Fibroblast of villous mesenchyme (primary cell): ENCODE measurements at regions not wholly inside any gene's neighbourhood (a gene's known extent, or its start where the extent isn't known, plus 50 kb on each side); places are given as distances from the start of the nearest gene placed in this dataset.
"Not testable (repeated sequence)": the region's sequence is repeated elsewhere in the genome, so short reads cannot be mapped to it uniquely, and the experiment has no call there.

Experiments used
- DNase-seq: peaks from one replicate; pipeline ENCODE4 v3.0.0-alpha.2; 2010; ENCODE audit warnings: low read depth
- H3K4me3 ChIP-seq: 2 replicates; pipeline ENCODE4 v1.5.1; 2011; ENCODE audit warnings: low read depth, mild to moderate bottlenecking, low read length
- TF ChIP-seq, protein P1 (sequence below): IDR thresholded peaks from 2 replicates; pipeline ENCODE4 v1.5.1; 2012; ENCODE audit warnings: low read depth, mild to moderate bottlenecking, low read length; ENCODE audit not compliant: insufficient read depth

DNA sequence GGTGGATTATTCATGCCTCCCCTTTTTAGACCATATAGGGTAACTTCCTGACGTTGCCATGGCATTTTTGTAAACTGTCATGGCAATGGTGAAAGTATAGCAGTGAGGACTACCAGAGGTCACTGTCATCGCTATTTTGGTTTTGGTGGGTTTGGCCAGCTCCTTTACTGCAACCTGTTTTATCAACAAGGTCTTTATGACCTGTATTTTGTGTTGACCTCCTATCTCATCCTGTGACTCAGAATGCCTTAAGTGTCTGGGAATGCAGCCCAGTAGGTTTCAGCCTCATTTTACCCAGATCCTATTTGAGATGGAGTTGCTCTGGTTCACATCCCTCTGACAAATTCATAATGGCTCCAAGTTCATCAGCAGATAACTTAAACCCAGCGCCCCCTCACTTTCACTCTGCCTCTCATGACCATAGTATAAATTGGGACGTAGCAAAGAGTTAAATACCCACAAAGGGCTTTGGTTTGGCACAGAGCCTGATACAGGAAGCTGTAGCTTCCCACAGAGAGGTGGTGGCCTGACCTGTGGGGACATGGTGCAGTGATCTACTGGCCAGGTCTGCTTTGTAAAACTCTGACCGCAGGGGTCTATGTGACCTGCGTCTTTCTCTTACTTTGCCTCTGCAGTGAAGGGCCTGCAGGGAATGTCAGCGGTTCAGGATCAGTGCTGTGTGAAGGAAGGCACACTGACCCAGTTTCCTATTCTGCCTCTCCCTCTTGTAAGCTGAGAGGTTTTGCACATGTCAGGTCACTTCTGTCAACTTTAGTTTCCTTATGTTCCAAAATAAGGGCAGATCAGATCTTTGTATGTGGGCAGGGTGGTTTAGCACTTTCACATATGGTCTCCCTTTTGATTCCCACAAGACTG, 78.1 kb upstream of the ZNF644 start:
- DNase-seq: no peak
- TF ChIP-seq, protein P1, sequence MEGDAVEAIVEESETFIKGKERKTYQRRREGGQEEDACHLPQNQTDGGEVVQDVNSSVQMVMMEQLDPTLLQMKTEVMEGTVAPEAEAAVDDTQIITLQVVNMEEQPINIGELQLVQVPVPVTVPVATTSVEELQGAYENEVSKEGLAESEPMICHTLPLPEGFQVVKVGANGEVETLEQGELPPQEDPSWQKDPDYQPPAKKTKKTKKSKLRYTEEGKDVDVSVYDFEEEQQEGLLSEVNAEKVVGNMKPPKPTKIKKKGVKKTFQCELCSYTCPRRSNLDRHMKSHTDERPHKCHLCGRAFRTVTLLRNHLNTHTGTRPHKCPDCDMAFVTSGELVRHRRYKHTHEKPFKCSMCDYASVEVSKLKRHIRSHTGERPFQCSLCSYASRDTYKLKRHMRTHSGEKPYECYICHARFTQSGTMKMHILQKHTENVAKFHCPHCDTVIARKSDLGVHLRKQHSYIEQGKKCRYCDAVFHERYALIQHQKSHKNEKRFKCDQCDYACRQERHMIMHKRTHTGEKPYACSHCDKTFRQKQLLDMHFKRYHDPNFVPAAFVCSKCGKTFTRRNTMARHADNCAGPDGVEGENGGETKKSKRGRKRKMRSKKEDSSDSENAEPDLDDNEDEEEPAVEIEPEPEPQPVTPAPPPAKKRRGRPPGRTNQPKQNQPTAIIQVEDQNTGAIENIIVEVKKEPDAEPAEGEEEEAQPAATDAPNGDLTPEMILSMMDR: no peak
- H3K4me3 ChIP-seq: no peak overlapping the region

DNA sequence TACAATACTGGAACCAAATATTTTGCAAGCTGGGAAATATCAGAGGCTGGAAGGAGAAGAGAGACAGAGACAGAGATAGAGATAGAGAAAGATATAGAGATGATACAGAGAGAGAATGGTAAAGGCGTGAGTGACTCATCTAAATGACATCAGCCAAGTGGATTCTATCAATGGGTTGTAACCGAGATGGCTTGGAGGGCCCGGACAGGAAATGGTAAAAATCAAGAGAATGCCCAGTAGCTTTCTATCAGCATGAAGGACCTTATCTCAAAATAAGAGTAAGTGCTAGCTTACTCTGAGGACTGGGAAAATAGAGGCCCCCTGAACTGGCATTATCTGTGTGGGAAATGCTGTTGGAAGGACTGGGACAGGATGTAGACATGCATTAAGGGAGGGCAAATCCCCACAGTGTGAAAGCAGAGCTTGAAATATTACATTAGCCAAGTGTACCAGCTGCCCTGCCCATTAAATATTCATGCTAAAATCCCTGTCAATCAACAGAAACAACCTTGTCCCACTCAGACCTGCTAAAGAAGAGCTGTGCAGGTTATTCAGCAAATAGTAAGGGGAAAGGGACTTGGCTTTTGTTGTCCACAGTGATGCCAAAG, 76.6 kb upstream of the ZNF644 start:
- TF ChIP-seq, protein P1: no peak
- no peak for DNase-seq
- H3K4me3 ChIP-seq: no peak overlapping the region

DNA sequence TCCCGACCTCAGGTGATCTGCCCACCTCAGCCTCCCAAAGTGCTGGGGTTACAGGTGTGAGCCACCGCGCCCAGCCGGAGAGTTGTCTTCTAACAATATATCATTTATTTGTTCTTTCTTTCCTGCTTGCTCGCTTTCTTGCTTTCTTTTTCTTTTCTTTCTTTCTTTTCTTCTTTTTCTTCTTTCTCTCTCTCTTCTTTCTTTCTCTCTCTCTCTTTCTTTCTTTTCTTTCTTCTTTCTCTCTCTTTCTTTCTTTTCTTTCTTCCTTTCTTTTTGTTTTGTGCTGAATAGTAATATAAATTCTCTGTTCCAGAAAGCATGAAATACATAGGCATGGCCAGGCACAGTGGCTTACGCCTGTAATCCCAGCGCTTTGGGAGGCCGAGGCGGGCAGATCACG, 73.5 kb upstream of the ZNF644 start:
- H3K4me3 ChIP-seq, DNase-seq: not testable (repeated sequence)

DNA sequence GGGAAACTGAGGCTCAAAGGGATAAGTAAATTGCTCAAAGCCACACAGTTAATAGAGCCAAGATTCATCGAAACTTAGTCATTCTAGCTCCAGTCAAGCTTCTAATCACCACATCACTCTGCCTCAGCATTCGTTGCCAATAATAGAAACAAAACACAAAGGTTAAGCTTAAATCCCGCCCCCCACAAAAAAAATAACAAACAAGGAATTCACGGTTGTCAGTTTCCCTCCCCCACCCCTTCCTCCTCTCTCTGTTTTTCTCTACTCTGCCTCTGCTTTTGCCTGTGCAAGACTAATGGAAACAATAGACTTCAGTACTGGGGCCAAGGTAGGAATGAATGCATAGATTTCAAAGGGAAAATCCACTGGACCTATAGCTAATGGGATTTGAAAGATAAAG, 70.7 kb upstream of the ZNF644 start:
- DNase-seq: no peak
- TF ChIP-seq, protein P1: no peak
- H3K4me3 ChIP-seq: no peak overlapping the region

DNA sequence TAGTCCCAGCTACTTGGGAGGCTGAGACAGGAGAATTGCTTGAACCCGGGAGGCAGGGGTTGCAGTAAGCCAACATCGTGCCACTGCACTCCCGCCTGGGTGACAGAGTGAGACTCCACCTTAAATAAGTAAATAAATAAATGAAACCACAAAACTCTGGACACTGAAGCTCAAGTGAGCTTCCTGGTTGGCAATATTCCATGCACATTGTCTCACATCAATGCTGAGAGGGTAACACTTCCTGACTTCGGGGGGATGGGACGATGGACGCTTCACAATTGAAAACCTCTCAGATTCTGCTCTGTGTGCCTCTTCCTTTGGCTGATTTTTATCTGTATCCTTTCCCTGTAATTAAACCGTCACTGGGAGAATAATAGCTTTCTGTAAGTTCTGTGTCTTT, 70.0 kb upstream of the ZNF644 start:
- no peak overlapping the region for H3K4me3 ChIP-seq
- DNase-seq: no peak
- TF ChIP-seq, protein P1: no peak

DNA sequence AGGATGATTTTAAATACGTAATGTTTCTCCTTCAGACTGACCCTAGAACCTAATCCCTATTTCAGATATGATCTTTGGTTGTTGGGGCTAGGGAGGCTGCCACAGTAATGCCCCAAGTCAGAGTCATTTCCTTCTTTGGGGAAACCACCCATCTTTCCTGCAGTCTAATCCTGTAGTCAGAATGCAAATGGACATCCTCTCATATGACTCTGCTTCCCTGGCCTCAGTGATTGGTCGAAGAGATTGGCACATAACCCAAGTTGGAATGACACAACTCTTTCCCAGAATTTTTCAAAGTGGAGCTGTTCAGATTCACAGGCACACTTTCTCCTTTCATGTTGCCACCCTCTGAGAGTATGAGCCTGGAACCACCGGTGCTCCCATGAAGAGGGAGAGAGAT, 58.8 kb upstream of the ZNF644 start:
- H3K4me3 ChIP-seq: no peak overlapping the region
- TF ChIP-seq, protein P1: no peak
- DNase-seq: no peak

DNA sequence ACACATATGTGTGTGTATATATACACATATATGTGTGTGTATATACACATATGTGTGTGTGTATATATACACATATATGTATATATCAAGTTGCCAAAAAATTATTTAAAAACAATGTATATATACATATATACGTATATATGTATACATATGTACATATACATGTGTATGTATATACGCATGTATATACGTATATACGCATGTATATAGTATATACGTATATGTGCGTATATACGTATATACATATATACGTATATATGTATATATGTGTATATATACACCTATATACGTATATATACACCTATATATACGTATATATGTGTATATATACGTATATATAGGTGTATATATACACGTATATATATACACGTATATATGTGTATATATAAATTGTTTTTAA, 57.0 kb upstream of the ZNF644 start:
- no peak for DNase-seq
- TF ChIP-seq, protein P1: no peak
- no peak overlapping the region for H3K4me3 ChIP-seq
